Ishikawa (cell line): ENCODE measurements at regions not wholly inside any gene's neighbourhood (a gene's known extent, or its start where the extent isn't known, plus 50 kb on each side); places are given as distances from the start of the nearest gene placed in this dataset.

Source experiments
- CEBPB ChIP-seq: IDR thresholded peaks from 2 replicates; pipeline ENCODE4 v1.6.1; 2012
- EGR1 ChIP-seq: IDR thresholded peaks from 2 replicates; pipeline ENCODE4 v1.6.1; 2012
- EP300 ChIP-seq: IDR thresholded peaks from 2 replicates; pipeline ENCODE4 v1.6.1; 2012; ENCODE audit warnings: borderline replicate concordance
- FOXM1 ChIP-seq: IDR thresholded peaks from 2 replicates; pipeline ENCODE4 v1.6.1; 2012; ENCODE audit warnings: low read depth, borderline replicate concordance
- RAD21 ChIP-seq: IDR thresholded peaks from 2 replicates; pipeline ENCODE4 v1.6.1; 2012; ENCODE audit warnings: low read depth
- TAF1 ChIP-seq: IDR thresholded peaks from 2 replicates; pipeline ENCODE4 v1.6.1; 2012; ENCODE audit warnings: low read depth, mild to moderate bottlenecking
- TEAD4 ChIP-seq: IDR thresholded peaks from 2 replicates; pipeline ENCODE4 v1.6.1; 2012
- ZBTB7A ChIP-seq: IDR thresholded peaks from 2 replicates; pipeline ENCODE4 v1.6.1; 2012; ENCODE audit warnings: low read depth
- TF ChIP-seq, protein P1 (sequence below): IDR thresholded peaks from 2 replicates; pipeline ENCODE4 v1.6.1; 2012
- TF ChIP-seq, protein P2 (sequence below): IDR thresholded peaks from 2 replicates; pipeline ENCODE4 v1.6.1; 2012; ENCODE audit warnings: low read depth, mild to moderate bottlenecking
- TF ChIP-seq, protein P3 (sequence below): IDR thresholded peaks from 2 replicates; pipeline ENCODE4 v1.6.1; 2012

DNA sequence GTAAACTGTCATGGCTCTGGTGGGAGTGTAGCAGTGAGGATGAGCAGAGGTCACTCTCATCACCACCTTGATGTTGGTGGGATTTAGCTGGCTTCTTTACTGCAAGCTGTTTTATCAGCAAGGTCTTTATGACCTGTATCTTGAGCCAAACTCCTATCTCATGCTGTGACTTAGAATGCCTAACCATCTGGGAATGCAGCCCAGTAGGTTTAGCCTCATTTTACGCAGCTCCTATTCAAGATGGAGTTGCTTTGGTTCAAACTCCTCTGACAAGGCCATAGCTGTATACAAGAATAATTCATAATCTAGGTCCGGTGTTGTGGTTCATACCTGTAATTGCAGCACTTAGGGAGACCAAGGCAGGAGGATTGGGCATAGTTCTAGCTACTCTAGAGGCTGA lies 85.1 kb downstream of the ARRDC3 start:
- no peak for TF ChIP-seq FOXM1
- no peak for TF ChIP-seq CEBPB
- TF ChIP-seq RAD21 = no peak
- TF ChIP-seq, protein P1, sequence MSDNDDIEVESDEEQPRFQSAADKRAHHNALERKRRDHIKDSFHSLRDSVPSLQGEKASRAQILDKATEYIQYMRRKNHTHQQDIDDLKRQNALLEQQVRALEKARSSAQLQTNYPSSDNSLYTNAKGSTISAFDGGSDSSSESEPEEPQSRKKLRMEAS = no peak
- TF ChIP-seq TAF1 = no peak
- TF ChIP-seq EGR1 = no peak
- TF ChIP-seq, protein P2, sequence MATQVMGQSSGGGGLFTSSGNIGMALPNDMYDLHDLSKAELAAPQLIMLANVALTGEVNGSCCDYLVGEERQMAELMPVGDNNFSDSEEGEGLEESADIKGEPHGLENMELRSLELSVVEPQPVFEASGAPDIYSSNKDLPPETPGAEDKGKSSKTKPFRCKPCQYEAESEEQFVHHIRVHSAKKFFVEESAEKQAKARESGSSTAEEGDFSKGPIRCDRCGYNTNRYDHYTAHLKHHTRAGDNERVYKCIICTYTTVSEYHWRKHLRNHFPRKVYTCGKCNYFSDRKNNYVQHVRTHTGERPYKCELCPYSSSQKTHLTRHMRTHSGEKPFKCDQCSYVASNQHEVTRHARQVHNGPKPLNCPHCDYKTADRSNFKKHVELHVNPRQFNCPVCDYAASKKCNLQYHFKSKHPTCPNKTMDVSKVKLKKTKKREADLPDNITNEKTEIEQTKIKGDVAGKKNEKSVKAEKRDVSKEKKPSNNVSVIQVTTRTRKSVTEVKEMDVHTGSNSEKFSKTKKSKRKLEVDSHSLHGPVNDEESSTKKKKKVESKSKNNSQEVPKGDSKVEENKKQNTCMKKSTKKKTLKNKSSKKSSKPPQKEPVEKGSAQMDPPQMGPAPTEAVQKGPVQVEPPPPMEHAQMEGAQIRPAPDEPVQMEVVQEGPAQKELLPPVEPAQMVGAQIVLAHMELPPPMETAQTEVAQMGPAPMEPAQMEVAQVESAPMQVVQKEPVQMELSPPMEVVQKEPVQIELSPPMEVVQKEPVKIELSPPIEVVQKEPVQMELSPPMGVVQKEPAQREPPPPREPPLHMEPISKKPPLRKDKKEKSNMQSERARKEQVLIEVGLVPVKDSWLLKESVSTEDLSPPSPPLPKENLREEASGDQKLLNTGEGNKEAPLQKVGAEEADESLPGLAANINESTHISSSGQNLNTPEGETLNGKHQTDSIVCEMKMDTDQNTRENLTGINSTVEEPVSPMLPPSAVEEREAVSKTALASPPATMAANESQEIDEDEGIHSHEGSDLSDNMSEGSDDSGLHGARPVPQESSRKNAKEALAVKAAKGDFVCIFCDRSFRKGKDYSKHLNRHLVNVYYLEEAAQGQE = no peak
- no peak for TF ChIP-seq EP300
- no peak for TF ChIP-seq TEAD4
- TF ChIP-seq ZBTB7A = no peak
- TF ChIP-seq, protein P3, sequence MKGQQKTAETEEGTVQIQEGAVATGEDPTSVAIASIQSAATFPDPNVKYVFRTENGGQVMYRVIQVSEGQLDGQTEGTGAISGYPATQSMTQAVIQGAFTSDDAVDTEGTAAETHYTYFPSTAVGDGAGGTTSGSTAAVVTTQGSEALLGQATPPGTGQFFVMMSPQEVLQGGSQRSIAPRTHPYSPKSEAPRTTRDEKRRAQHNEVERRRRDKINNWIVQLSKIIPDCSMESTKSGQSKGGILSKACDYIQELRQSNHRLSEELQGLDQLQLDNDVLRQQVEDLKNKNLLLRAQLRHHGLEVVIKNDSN = no peak
